NCI-H2171 (cell line): ENCODE measurements at regions not wholly inside any gene's neighbourhood (a gene's known extent, or its start where the extent isn't known, plus 50 kb on each side); places are given as distances from the start of the nearest gene placed in this dataset.
"Not testable (repeated sequence)": the region's sequence is repeated elsewhere in the genome, so short reads cannot be mapped to it uniquely, and the experiment has no call there.

Source experiments
- DNase-seq: peaks from one replicate; lab custom pipeline; 2025; lab: John Stamatoyannopoulos, UW

DNA sequence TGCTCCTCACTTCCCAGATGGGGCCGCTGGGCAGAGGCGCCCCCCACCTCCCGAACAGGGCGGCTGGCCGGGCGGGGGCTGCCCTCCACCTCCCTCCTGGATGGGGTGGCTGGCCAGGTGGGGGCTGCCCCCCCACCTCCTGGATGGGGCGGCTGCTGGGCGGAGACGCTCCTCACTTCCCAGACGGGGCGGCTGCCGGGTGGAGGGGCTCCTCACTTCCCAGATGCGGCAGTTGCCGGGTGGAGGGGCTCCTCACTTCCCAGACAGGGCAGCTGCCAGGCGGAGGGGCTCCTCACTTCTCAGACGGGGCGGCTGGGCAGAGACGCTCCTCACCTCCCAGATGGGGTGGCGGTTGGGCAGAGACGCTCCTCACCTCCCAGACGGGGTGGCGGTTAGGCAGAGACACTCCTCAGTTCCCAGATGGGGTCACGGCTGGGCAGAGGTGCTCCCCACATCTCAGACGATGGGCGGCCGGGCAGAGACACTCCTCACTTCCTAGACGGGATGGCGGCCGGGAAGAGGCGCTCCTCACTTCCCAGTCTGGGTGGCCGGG lies 428.8 kb downstream of the FGF13 start:
- DNase-seq: not testable (repeated sequence)

DNA sequence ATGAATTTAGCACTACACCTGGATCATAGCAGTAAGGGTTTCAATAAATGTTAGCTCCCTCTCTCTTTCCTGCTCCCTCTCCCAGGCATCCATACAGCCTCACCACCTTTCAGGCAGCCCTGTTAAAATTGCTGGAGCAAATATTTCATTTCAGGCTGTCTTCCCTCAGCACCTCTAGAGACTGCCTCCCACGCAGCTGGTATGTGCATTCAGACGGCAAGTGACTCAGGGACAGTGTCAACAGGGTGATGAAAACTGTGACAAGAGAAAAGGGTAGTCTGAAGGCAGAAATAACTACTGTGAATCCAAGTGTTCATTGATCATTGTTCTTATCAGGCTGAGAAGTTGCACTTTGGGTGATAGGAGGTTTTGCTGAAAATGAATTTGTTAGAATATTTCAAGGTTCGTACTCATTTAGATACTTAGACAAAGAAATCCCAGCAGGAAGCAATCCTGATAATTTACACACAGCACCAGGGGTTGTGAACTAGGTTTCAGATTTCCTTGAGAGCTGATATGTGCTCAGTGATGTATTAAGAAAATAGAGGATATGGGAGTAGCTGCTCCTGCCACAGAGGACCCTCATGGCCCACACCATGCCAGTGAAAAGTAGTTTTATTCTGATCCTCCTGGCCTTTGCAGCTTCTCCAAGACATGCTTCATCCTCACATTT lies 424.2 kb downstream of the FGF13 start:
- DNase-seq: no peak

DNA sequence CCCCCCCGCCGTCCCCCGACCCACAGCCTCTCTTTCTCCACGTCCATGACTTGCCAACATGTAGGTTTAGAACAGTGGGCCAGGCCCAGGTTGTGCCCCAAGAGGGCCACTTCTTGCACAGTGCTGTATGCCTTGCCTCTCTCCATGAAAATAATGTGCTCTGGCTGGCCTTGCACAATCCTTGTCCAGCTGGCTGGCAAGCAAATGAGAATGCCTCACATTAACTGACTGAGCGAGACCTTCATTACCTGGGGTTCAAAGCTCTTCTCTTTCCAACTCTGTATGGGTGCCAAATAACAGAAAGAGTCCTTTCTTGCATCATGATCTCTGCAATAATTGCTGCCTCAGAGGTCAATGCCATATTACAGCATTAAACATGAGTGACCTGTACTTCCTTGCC lies 416.6 kb downstream of the FGF13 start:
- no peak for DNase-seq

DNA sequence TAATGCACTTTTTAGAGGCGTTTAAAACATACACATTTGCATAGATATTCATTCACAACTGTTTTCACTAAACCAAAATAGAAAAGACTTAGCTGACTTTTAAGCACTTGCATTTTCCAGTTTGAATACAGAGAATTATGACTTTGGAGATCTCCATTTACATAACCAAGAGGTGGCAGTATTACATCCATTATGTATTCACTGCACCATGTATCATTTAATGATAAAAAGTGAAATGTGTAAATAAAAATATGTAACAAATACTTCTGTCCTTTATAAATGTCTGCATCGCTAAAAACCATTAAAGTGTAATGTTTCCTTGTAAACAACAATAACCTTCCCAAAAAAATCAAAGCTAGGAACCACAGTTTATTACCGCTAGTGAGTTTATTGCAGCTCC lies 413.2 kb downstream of the FGF13 start:
- no peak for DNase-seq

DNA sequence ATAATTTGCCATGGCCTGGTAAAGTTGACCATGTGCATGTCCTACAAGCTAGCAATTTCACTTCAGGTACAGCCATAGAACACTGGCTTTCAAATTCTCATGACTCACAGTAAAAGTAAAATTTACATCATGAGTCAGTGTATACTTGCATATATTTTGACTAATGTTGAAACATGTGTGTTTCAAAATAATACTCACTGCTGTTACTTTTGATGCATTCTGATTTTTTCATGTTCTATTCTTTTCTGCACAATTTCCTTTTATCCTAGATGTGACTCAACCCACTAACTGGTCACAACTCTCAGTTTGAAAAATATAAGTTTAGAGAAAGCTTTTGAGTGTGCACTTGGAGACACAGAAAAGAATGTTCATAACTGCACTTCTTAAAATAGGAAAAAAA lies 365.7 kb downstream of the FGF13 start:
- DNase-seq: no peak

DNA sequence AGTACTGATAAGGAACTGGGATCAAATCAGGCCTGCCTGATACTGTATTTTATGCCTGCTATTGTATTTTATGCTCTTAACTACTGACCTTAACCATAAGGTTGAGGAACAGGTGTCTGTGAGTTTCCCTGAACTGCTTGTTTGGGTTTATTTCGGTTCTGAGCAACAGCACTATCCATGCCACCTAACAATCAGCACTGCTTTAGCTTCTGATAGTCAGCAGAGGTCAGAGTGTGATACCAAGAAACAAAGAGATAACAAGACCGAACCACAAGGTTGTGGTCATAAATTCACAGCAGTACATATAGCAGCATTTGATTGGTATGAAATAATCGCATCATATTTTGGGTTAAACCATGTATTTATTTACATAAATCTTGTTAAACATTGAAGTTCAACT lies 362.2 kb downstream of the FGF13 start:
- no peak for DNase-seq

DNA sequence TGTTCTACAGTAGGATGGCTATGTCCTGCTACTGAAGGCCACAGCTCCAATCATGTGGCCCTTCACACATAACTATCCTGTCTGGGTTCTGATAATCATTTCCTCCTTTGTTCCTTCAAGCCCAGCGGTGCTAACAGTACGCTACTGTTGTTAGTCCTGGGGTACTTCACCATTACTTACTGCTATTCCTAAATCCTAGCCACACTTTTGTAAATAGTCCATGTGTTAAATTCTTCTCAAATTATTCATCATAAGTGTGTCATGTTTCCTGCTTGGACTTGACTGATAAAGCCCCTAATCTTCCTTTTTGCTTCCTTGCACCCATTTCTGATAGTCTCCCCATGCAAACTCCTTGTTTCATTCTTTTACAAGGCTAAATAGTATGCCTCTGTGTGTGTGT lies 332.6 kb downstream of the FGF13 start:
- no peak for DNase-seq

DNA sequence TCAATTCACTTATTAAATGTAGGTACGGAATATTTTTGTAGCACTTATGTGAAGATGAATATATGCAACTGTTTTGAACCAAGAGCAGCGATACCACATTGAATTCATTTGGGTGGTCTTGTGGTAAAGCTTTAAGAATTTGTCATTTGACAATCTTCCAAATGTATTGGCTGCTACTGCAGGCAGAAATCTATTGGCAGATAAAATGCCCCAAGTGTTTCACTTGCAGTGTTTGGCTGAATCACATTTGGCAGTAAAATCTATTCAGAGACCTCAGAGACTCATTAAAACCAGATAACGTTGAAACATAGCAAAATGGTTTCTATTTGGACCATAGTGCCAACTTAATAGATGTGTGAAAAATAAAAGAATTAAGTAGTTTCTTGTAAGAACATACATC lies 303.4 kb downstream of the FGF13 start:
- DNase-seq: no peak

DNA sequence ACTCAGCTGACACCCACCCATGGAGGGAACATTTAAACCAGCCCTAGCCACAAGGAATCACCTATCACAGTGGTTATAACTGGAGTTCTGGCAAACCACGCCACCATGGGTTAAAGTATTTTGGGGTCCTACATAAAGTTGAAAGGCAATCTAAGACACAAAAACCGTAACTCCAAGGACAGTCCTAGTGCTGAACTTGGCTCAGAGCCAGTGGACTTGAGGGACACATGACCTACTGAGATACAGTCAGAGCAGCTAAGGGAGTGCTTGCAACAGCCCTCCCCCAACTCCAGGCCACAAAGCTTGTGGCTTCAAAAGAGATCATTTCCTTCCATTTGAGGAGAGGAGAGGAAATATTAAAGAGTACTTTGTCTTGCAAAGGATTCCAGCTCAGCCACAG lies 300.5 kb downstream of the FGF13 start:
- DNase-seq: no peak
